ENCODE measurements at regions not wholly inside any gene's neighbourhood (a gene's known extent, or its start where the extent isn't known, plus 50 kb on each side); places are given as distances from the start of the nearest gene placed in this dataset.

DNA sequence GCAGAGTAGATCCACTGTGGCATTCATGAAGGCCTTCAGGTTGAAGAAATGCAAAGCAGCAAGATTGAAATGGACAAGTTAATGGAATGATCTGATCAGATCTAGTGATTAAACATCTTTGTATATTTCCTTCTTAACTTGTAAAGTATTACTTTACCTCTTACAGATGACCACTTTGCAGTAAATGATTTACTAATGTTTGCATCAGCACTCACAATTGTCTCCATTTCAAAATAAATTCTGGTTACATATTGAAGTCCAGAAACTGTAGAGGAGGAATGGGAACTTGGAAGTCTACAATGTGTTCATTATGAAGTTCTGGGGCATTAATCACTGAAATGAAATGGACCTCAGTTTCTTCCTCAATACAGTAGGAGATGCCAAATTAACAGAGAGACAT lies 380.8 kb downstream of the FOXO1 start (continued):
- TF ChIP-seq, protein P1, sequence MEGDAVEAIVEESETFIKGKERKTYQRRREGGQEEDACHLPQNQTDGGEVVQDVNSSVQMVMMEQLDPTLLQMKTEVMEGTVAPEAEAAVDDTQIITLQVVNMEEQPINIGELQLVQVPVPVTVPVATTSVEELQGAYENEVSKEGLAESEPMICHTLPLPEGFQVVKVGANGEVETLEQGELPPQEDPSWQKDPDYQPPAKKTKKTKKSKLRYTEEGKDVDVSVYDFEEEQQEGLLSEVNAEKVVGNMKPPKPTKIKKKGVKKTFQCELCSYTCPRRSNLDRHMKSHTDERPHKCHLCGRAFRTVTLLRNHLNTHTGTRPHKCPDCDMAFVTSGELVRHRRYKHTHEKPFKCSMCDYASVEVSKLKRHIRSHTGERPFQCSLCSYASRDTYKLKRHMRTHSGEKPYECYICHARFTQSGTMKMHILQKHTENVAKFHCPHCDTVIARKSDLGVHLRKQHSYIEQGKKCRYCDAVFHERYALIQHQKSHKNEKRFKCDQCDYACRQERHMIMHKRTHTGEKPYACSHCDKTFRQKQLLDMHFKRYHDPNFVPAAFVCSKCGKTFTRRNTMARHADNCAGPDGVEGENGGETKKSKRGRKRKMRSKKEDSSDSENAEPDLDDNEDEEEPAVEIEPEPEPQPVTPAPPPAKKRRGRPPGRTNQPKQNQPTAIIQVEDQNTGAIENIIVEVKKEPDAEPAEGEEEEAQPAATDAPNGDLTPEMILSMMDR (conservative IDR thresholded peaks at IDR 0.05; ENCODE audit: low read depth in 2 of 2), result no peak
- TF ChIP-seq NANOG (IDR thresholded peaks at IDR 0.05; ENCODE audit: borderline replicate concordance), result no peak
- TF ChIP-seq, protein P2, sequence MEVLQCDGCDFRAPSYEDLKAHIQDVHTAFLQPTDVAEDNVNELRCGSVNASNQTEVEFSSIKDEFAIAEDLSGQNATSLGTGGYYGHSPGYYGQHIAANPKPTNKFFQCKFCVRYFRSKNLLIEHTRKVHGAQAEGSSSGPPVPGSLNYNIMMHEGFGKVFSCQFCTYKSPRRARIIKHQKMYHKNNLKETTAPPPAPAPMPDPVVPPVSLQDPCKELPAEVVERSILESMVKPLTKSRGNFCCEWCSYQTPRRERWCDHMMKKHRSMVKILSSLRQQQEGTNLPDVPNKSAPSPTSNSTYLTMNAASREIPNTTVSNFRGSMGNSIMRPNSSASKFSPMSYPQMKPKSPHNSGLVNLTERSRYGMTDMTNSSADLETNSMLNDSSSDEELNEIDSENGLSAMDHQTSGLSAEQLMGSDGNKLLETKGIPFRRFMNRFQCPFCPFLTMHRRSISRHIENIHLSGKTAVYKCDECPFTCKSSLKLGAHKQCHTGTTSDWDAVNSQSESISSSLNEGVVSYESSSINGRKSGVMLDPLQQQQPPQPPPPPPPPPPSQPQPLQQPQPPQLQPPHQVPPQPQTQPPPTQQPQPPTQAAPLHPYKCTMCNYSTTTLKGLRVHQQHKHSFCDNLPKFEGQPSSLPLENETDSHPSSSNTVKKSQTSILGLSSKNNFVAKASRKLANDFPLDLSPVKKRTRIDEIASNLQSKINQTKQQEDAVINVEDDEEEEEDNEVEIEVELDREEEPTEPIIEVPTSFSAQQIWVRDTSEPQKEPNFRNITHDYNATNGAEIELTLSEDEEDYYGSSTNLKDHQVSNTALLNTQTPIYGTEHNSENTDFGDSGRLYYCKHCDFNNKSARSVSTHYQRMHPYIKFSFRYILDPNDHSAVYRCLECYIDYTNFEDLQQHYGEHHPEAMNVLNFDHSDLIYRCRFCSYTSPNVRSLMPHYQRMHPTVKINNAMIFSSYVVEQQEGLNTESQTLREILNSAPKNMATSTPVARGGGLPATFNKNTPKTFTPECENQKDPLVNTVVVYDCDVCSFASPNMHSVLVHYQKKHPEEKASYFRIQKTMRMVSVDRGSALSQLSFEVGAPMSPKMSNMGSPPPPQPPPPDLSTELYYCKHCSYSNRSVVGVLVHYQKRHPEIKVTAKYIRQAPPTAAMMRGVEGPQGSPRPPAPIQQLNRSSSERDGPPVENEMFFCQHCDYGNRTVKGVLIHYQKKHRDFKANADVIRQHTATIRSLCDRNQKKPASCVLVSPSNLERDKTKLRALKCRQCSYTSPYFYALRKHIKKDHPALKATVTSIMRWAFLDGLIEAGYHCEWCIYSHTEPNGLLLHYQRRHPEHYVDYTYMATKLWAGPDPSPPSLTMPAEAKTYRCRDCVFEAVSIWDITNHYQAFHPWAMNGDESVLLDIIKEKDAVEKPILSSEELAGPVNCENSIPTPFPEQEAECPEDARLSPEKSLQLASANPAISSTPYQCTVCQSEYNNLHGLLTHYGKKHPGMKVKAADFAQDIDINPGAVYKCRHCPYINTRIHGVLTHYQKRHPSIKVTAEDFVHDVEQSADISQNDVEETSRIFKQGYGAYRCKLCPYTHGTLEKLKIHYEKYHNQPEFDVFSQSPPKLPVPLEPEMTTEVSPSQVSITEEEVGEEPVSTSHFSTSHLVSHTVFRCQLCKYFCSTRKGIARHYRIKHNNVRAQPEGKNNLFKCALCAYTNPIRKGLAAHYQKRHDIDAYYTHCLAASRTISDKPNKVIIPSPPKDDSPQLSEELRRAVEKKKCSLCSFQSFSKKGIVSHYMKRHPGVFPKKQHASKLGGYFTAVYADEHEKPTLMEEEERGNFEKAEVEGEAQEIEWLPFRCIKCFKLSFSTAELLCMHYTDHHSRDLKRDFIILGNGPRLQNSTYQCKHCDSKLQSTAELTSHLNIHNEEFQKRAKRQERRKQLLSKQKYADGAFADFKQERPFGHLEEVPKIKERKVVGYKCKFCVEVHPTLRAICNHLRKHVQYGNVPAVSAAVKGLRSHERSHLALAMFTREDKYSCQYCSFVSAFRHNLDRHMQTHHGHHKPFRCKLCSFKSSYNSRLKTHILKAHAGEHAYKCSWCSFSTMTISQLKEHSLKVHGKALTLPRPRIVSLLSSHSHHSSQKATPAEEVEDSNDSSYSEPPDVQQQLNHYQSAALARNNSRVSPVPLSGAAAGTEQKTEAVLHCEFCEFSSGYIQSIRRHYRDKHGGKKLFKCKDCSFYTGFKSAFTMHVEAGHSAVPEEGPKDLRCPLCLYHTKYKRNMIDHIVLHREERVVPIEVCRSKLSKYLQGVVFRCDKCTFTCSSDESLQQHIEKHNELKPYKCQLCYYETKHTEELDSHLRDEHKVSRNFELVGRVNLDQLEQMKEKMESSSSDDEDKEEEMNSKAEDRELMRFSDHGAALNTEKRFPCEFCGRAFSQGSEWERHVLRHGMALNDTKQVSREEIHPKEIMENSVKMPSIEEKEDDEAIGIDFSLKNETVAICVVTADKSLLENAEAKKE (CRISPR knock-in tag; IDR thresholded peaks at IDR 0.05), result no peak
- TF ChIP-seq ZNF114 (CRISPR knock-in tag; IDR thresholded peaks at IDR 0.05), result no peak
- TF ChIP-seq ZNF331 (CRISPR knock-in tag; IDR thresholded peaks at IDR 0.05; ENCODE audit: low read depth), result no peak

DNA sequence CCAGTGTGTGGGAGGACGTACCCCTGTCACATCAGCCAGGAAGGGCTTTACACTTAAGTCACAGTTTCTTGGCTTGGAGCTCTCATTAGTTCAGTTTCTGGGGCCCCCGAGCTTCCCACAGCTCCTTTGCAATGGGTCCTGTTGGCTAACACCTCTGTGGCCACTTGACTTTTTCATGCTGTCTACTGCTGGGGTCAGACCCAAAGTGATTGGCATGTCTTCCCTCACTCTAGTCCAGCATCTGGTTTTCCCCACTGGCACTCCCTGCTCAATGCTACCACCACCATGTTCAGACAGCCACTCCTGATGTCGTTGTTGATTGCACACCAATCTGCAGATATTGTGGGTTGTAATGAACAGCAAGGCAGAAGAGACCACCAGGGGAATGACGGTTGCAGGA lies 379.0 kb downstream of the FOXO1 start:
- H3K36me3 ChIP-seq (ENCODE audit: insufficient read depth), result no peaks in the 10 kb centered on the region
- Mint-ChIP-seq H3K36me3 (ENCODE audit: low read depth) (no peaks in the 10 kb centered on the region), H3K4me3 (no peak overlapping the region), H3K9me3 (no peaks in the 10 kb centered on the region), H3K27ac (no peak overlapping the region), H3K27me3 (ENCODE audit: insufficient read depth, low read depth, poor library complexity) (no peaks in the 10 kb centered on the region), H3K4me1 (peaks cover 2% of the 10 kb centered on the region; the same call in 1 of the 3 replicates)
- no peaks in the 10 kb centered on the region for H3K27me3 ChIP-seq (ENCODE audit: insufficient read depth)
- no peaks in the 10 kb centered on the region for H3K4me1 ChIP-seq (ENCODE audit: insufficient read depth)
- H3K79me2 ChIP-seq (replicated peaks; ENCODE audit: insufficient read depth), result no peaks in the 10 kb centered on the region
- no peaks in the 10 kb centered on the region for H3F3A ChIP-seq (replicated peaks; ENCODE audit: low read depth)
- DNase-seq (ENCODE audit: low spot score) (no peak), ATAC-seq (no peak)
- no peak overlapping the region for H2AFZ ChIP-seq
- no peaks in the 10 kb centered on the region for H4K20me1 ChIP-seq (replicated peaks; ENCODE audit: insufficient read depth)
- H3K9me2 ChIP-seq (ENCODE audit: insufficient read depth), result peaks cover 14% of the 10 kb centered on the region; the same call in 1 of the 2 replicates
- H3K4me2 ChIP-seq, result no peak overlapping the region
- H3K4me3 ChIP-seq, result no peak overlapping the region
- TF ChIP-seq POLR2AphosphoS5 (IDR thresholded peaks at IDR 0.05; ENCODE audit: low read depth), result no peak
- TF ChIP-seq, protein P2 (CRISPR knock-in tag; IDR thresholded peaks at IDR 0.05), result no peak
- no peak for TF ChIP-seq ZNF114 (CRISPR knock-in tag; IDR thresholded peaks at IDR 0.05)
- no peak for TF ChIP-seq STAT1 (IDR thresholded peaks at IDR 0.05; ENCODE audit: unreplicated experiment)
- no peak overlapping the region for H3K27ac ChIP-seq (ENCODE audit: low read depth)

All from GM23338 (cell line).